ENCODE measurements at regions not wholly inside any gene's neighbourhood (a gene's known extent, or its start where the extent isn't known, plus 50 kb on each side); places are given as distances from the start of the nearest gene placed in this dataset.

DNA sequence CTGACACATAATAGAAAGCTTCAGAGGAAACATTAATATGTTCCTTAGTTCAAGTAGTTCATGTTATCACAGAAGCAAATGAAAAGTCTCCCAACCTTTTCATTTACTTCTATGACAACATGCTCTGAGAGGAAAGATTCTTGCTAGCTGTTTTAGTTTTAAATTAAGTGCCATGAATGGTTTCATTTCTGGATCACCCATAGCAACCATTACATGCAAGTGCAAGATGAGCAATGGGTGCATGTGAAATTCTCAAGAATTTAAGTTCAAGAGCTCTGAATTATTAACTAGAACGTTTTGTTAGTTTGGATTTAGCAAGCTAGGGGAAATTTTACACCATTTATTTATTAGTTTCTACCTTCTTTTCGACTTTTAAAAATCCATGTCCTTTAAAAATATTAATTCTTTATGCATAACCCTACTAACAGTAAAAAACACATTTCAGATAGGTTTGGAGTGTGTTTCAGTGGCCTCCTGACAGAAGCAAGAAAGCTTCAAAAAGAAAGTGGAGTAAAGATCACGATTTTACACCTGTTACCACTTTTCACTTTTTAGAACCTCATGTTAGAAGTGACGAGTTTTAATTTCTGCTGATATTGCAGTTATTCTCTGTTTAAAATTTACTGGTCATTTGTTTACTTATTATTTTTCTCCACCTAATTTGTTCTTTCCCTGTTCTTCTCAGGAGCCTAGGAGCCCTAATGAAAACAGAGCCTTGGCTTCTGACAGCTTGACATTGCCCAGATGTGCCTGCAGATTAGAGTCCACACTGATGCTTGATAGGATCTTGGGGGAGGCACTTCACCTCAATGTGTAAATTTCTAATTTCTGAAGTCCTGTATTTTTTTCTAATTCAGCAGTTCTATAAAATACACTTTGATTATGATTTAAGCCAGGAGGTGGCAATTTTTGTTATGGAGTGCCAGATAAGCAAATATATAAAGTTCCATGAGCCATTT, 995.3 kb upstream of the PHF14 start:
- Histone ChIP-seq H3K27me3 (ENCODE audit: insufficient read depth, low read depth, severe bottlenecking) (no peaks in the 10 kb centered on the region), H3K36me3 (no peaks in the 10 kb centered on the region), H3K27ac (no peak overlapping the region), H3K9me3 (ENCODE audit: severe bottlenecking) (no peaks in the 10 kb centered on the region), H3K4me3 (ENCODE audit: low read depth, low read length) (no peak overlapping the region)
- no peak for DNase-seq
- TF ChIP-seq CTCF (IDR thresholded peaks at IDR 0.05; ENCODE audit: low read depth, low read length), result no peak

DNA sequence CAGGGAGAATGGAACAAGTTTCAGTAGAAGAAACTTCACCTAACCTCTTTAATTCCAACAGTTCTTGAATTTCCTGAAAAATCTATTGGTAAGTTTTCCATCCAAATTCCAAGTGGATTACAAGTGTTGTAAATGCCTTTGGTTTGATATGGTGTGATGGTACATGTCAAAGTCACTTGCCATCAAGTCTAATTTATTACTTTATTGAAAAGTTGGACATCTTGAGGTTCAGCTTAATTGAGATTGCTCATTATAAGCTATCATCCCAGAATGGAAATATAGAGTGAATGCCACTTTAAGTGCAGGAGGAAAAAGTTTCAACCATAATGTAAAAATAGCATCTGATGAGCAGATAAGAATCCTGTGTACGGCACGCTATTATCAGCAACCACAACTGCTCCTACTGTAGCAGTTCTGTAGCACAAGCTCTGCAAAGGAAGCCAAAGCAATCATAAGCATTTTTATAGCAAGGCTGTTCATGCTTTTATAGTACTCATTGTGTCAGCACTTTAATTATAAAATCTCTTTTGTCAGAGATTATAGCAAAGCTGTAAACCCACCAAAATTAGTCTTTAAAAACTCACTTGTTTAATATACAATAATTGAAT, 991.8 kb upstream of the PHF14 start:
- no peak overlapping the region for H3K27ac ChIP-seq
- H3K36me3 ChIP-seq, result no peaks in the 10 kb centered on the region
- no peak overlapping the region for H3K4me3 ChIP-seq (ENCODE audit: low read depth, low read length)
- DNase-seq, result no peak
- TF ChIP-seq CTCF (IDR thresholded peaks at IDR 0.05; ENCODE audit: low read depth, low read length), result no peak
- no peaks in the 10 kb centered on the region for H3K9me3 ChIP-seq (ENCODE audit: severe bottlenecking)
- no peaks in the 10 kb centered on the region for H3K27me3 ChIP-seq (ENCODE audit: insufficient read depth, low read depth, severe bottlenecking)

GRCh38 chr7:9983048-9983447, 990.6 kb upstream of the PHF14 start:
- no peak for TF ChIP-seq CTCF (IDR thresholded peaks at IDR 0.05; ENCODE audit: low read depth, low read length)

DNA sequence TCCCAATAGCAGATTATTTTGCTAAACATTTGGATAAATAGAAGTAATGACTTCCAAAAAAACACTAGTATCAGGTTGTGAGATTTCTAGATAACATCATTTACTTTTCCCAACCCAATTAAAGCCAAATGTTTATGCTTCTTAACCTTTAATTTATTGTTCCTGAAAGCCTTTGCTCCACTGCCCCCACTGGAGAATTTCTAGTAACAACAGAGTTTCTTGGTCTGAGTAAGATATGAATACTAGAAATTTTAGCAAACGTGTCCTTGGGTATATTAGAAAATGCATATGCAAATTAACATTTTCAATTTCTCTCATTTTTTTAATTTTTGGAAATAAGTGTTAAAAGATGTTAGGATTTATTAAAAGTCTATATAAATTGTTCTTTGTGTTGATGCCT, 958.0 kb upstream of the PHF14 start:
- Histone ChIP-seq H3K4me3 (ENCODE audit: low read depth, low read length) (no peak overlapping the region), H3K36me3 (no peaks in the 10 kb centered on the region), H3K9me3 (ENCODE audit: severe bottlenecking) (peaks cover 3% of the 10 kb centered on the region), H3K27me3 (ENCODE audit: insufficient read depth, low read depth, severe bottlenecking) (no peaks in the 10 kb centered on the region), H3K27ac (no peak overlapping the region)
- DNase-seq, result no peak
- TF ChIP-seq CTCF (IDR thresholded peaks at IDR 0.05; ENCODE audit: low read depth, low read length), result no peak

More at GRCh38 chr7:9983048-9983447, 990.6 kb upstream of the PHF14 start:
- Histone ChIP-seq H3K27ac (no peak overlapping the region), H3K36me3 (no peaks in the 10 kb centered on the region), H3K9me3 (ENCODE audit: severe bottlenecking) (no peaks in the 10 kb centered on the region), H3K4me3 (ENCODE audit: low read depth, low read length) (no peak overlapping the region), H3K27me3 (ENCODE audit: insufficient read depth, low read depth, severe bottlenecking) (no peaks in the 10 kb centered on the region)
- DNase-seq, result no peak

- H3K4me3 ChIP-seq (ENCODE audit: low read depth, low read length), result no peak overlapping the region
- DNase-seq, result no peak
- H3K27me3 ChIP-seq (ENCODE audit: insufficient read depth, low read depth, severe bottlenecking), result no peaks in the 10 kb centered on the region
- no peak for TF ChIP-seq CTCF (IDR thresholded peaks at IDR 0.05; ENCODE audit: low read depth, low read length)
- no peak overlapping the region for H3K27ac ChIP-seq
- no peaks in the 10 kb centered on the region for H3K9me3 ChIP-seq (ENCODE audit: severe bottlenecking)
- H3K36me3 ChIP-seq, result no peaks in the 10 kb centered on the region
These were observed 951.2 kb upstream of the PHF14 start for GRCh38 chr7:10022480-10022879.
